GM23338 (cell line): ENCODE measurements at regions not wholly inside any gene's neighbourhood (a gene's known extent, or its start where the extent isn't known, plus 50 kb on each side); places are given as distances from the start of the nearest gene placed in this dataset.
"Not testable (repeated sequence)": the region's sequence is repeated elsewhere in the genome, so short reads cannot be mapped to it uniquely, and the experiment has no call there.

Experiments
- CREB1 ChIP-seq: fragments of 250-450 bp; sonication (Bioruptor Pico); IDR thresholded peaks from 2 replicates; pipeline ENCODE4 v1.5.0; 2020; ENCODE audit warnings: low read depth, mild to moderate bottlenecking, moderate library complexity
- EZH2 ChIP-seq: fragments of 200-600 bp; sonication (generic); IDR thresholded peaks from one replicate; pipeline ENCODE4 v1.8.0; 2017; ENCODE audit warnings: antibody characterized with exemption, mild to moderate bottlenecking, low read depth; ENCODE audit not compliant: unreplicated experiment
- JUNB ChIP-seq: IDR thresholded peaks from one replicate; pipeline ENCODE4 v1.6.1; 2016; ENCODE audit warnings: antibody characterized with exemption; ENCODE audit not compliant: unreplicated experiment
- POLR2AphosphoS5 ChIP-seq: IDR thresholded peaks from 2 replicates; pipeline ENCODE4 v1.6.1; 2016; ENCODE audit warnings: antibody characterized with exemption, low read depth
- STAT1 ChIP-seq: IDR thresholded peaks from one replicate; pipeline ENCODE4 v1.6.1; 2016; ENCODE audit warnings: antibody characterized with exemption; ENCODE audit not compliant: unreplicated experiment
- TF ChIP-seq, protein P1 (sequence below), 2 experiments: fragments of 200-600 bp in 1 of 2; sonication (generic) in 1 of 2; conservative IDR thresholded peaks; 2 replicates each; pipeline versions ENCODE4 v1.5.1 to v1.6.1; 2016 to 2017; ENCODE audit warnings: antibody characterized with exemption in 2 of 2, low read depth in 2 of 2, mild to moderate bottlenecking in 2 of 2, moderate library complexity in 1 of 2
- TF ChIP-seq, protein P2 (sequence below): IDR thresholded peaks from one replicate; pipeline ENCODE4 v1.6.1; 2018; ENCODE audit warnings: antibody characterized with exemption; ENCODE audit not compliant: unreplicated experiment

DNA sequence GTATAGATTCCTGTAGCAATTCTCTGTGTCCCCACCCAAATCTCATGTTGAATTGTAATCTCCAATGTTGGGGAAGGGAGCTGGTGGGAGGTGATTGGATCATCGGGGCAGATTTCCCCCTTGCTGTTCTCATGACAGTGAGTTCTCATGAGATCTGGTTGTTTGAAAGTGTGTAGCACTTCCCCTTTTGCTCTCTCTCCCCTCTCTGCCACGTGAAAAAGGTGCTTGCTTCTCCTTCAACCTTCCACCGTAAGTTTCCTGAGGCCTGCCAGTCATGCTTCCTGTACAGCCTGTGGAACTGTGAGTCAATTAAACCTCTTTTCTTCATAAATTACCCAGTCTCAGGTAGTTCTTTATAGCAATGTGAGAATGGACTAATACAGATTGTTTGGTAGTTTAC is 175.3 kb upstream of the ACO1 start:
- TF ChIP-seq, protein P1, sequence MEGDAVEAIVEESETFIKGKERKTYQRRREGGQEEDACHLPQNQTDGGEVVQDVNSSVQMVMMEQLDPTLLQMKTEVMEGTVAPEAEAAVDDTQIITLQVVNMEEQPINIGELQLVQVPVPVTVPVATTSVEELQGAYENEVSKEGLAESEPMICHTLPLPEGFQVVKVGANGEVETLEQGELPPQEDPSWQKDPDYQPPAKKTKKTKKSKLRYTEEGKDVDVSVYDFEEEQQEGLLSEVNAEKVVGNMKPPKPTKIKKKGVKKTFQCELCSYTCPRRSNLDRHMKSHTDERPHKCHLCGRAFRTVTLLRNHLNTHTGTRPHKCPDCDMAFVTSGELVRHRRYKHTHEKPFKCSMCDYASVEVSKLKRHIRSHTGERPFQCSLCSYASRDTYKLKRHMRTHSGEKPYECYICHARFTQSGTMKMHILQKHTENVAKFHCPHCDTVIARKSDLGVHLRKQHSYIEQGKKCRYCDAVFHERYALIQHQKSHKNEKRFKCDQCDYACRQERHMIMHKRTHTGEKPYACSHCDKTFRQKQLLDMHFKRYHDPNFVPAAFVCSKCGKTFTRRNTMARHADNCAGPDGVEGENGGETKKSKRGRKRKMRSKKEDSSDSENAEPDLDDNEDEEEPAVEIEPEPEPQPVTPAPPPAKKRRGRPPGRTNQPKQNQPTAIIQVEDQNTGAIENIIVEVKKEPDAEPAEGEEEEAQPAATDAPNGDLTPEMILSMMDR (conservative IDR thresholded peaks at IDR 0.05; ENCODE audit: low read depth in 2 of 2): not testable (repeated sequence)
- TF ChIP-seq EZH2, STAT1, JUNB, CREB1, POLR2AphosphoS5: not testable (repeated sequence)
- TF ChIP-seq, protein P2, sequence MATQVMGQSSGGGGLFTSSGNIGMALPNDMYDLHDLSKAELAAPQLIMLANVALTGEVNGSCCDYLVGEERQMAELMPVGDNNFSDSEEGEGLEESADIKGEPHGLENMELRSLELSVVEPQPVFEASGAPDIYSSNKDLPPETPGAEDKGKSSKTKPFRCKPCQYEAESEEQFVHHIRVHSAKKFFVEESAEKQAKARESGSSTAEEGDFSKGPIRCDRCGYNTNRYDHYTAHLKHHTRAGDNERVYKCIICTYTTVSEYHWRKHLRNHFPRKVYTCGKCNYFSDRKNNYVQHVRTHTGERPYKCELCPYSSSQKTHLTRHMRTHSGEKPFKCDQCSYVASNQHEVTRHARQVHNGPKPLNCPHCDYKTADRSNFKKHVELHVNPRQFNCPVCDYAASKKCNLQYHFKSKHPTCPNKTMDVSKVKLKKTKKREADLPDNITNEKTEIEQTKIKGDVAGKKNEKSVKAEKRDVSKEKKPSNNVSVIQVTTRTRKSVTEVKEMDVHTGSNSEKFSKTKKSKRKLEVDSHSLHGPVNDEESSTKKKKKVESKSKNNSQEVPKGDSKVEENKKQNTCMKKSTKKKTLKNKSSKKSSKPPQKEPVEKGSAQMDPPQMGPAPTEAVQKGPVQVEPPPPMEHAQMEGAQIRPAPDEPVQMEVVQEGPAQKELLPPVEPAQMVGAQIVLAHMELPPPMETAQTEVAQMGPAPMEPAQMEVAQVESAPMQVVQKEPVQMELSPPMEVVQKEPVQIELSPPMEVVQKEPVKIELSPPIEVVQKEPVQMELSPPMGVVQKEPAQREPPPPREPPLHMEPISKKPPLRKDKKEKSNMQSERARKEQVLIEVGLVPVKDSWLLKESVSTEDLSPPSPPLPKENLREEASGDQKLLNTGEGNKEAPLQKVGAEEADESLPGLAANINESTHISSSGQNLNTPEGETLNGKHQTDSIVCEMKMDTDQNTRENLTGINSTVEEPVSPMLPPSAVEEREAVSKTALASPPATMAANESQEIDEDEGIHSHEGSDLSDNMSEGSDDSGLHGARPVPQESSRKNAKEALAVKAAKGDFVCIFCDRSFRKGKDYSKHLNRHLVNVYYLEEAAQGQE: not testable (repeated sequence)
